ENCODE measurements at regions not wholly inside any gene's neighbourhood (a gene's known extent, or its start where the extent isn't known, plus 50 kb on each side); places are given as distances from the start of the nearest gene placed in this dataset.

GRCh38 chr2:120401275-120402066, 55.5 kb downstream of the INHBB start:
- H3K18ac ChIP-seq (ENCODE audit: low read depth in 1 of 2, low read length in 2 of 2), result no peak overlapping the region
- H3K4me1 ChIP-seq (ENCODE audit: control insufficient read depth, insufficient read depth, low read depth, low read length), result peaks cover 34% of the 10 kb centered on the region
- H3K27me3 ChIP-seq (ENCODE audit: control insufficient read depth in 1 of 2, insufficient read depth in 1 of 2, low read length in 2 of 2), result peaks cover 16 to 81% of the 10 kb centered on the region in 2 experiments
- no peaks in the 10 kb centered on the region for H3K36me3 ChIP-seq (ENCODE audit: control insufficient read depth in 1 of 2, insufficient read depth in 2 of 2, low read depth in 1 of 2, low read length in 2 of 2)
- no peak overlapping the region for H3K14ac ChIP-seq (ENCODE audit: low read length in 2 of 2)
- H3K4me3 ChIP-seq (ENCODE audit: insufficient read depth in 1 of 2, low read depth in 1 of 2, low read length in 2 of 2), result no peak overlapping the region
- WGBS, result 56% methylated on average over 8 of the region's 8 CpGs
- H3K27ac ChIP-seq (ENCODE audit: low read length, poor library complexity, severe bottlenecking), result no peak overlapping the region
- no peak overlapping the region for H3K4ac ChIP-seq (ENCODE audit: low read depth in 1 of 2, low read length in 2 of 2)
- no peaks in the 10 kb centered on the region for H3K79me1 ChIP-seq (replicated peaks; ENCODE audit: low read length, poor library complexity, severe bottlenecking)
- DNase-seq, result no peak
- no peak overlapping the region for H2BK5ac ChIP-seq (ENCODE audit: low read depth, low read length, poor library complexity, severe bottlenecking)
- H4K8ac ChIP-seq (ENCODE audit: low read length), result no peak overlapping the region
- no peak overlapping the region for H2BK15ac ChIP-seq (ENCODE audit: low read depth, poor library complexity, severe bottlenecking)
- H2AK5ac ChIP-seq (ENCODE audit: low read length, severe bottlenecking), result no peak overlapping the region
- no peak overlapping the region for H2BK12ac ChIP-seq (ENCODE audit: low read length in 2 of 2)
- no peak overlapping the region for H3K23ac ChIP-seq (ENCODE audit: low read length in 2 of 2)
- no peak overlapping the region for H2AFZ ChIP-seq (ENCODE audit: low read depth, low read length)
- no peaks in the 10 kb centered on the region for H3K9me3 ChIP-seq (ENCODE audit: control insufficient read depth, low read length)
- H2BK120ac ChIP-seq (ENCODE audit: low read depth, low read length), result no peak overlapping the region
- no peak overlapping the region for H3K9ac ChIP-seq (ENCODE audit: low read length)
- no peak overlapping the region for H3K4me2 ChIP-seq (ENCODE audit: low read length, poor library complexity, severe bottlenecking)
- H4K91ac ChIP-seq (ENCODE audit: low read length), result no peak overlapping the region

GRCh38 chr2:120402067-120402433, 56.1 kb downstream of the INHBB start:
- no peak for DNase-seq
- Histone ChIP-seq H2BK120ac (ENCODE audit: low read depth, low read length) (no peak overlapping the region), H3K23ac (ENCODE audit: low read length in 2 of 2) (no peak overlapping the region), H2AK5ac (ENCODE audit: low read length, severe bottlenecking) (no peak overlapping the region), H3K27me3 (ENCODE audit: control insufficient read depth in 1 of 2, insufficient read depth in 1 of 2, low read length in 2 of 2) (peaks cover 16 to 75% of the 10 kb centered on the region in 2 experiments), H3K4me1 (ENCODE audit: control insufficient read depth, insufficient read depth, low read depth, low read length) (peaks cover 31% of the 10 kb centered on the region), H2AFZ (ENCODE audit: low read depth, low read length) (no peak overlapping the region), H4K8ac (ENCODE audit: low read length) (no peak overlapping the region), H3K27ac (ENCODE audit: low read length, poor library complexity, severe bottlenecking) (no peak overlapping the region), H3K9ac (ENCODE audit: low read length) (no peak overlapping the region), H3K4me2 (ENCODE audit: low read length, poor library complexity, severe bottlenecking) (no peak overlapping the region), H3K36me3 (ENCODE audit: control insufficient read depth in 1 of 2, insufficient read depth in 2 of 2, low read depth in 1 of 2, low read length in 2 of 2) (no peaks in the 10 kb centered on the region), H3K4ac (ENCODE audit: low read depth in 1 of 2, low read length in 2 of 2) (no peak overlapping the region), H2BK15ac (ENCODE audit: low read depth, poor library complexity, severe bottlenecking) (no peak overlapping the region), H2BK12ac (ENCODE audit: low read length in 2 of 2) (no peak overlapping the region), H3K14ac (ENCODE audit: low read length in 2 of 2) (no peak overlapping the region), H4K91ac (ENCODE audit: low read length) (no peak overlapping the region), H2BK5ac (ENCODE audit: low read depth, low read length, poor library complexity, severe bottlenecking) (no peak overlapping the region), H3K9me3 (ENCODE audit: control insufficient read depth, low read length) (no peaks in the 10 kb centered on the region), H3K4me3 (ENCODE audit: insufficient read depth in 1 of 2, low read depth in 1 of 2, low read length in 2 of 2) (no peak overlapping the region), H3K18ac (ENCODE audit: low read depth in 1 of 2, low read length in 2 of 2) (no peak overlapping the region), H3K79me1 (replicated peaks; ENCODE audit: low read length, poor library complexity, severe bottlenecking) (no peaks in the 10 kb centered on the region)
- WGBS, result 75% methylated on average over 5 of the region's 5 CpGs

- Histone ChIP-seq H2BK12ac (ENCODE audit: low read length in 2 of 2) (no peak overlapping the region), H4K8ac (ENCODE audit: low read length) (no peak overlapping the region), H3K4me2 (ENCODE audit: low read length, poor library complexity, severe bottlenecking) (no peak overlapping the region)
These were observed 56.6 kb downstream of the INHBB start for GRCh38 chr2:120402508-120402907.

GRCh38 chr2:120403261-120403660, 57.3 kb downstream of the INHBB start:
- Histone ChIP-seq H3K9ac (ENCODE audit: low read length) (no peak overlapping the region), H3K14ac (ENCODE audit: low read length in 2 of 2) (peak overlapping the region in 1 of 2 experiments; percentile 19), H4K91ac (ENCODE audit: low read length) (no peak overlapping the region), H3K27ac (ENCODE audit: low read length, poor library complexity, severe bottlenecking) (no peak overlapping the region), H4K8ac (ENCODE audit: low read length) (no peak overlapping the region), H3K18ac (ENCODE audit: low read depth in 1 of 2, low read length in 2 of 2) (no peak overlapping the region), H3K36me3 (ENCODE audit: control insufficient read depth in 1 of 2, insufficient read depth in 2 of 2, low read depth in 1 of 2, low read length in 2 of 2) (no peaks in the 10 kb centered on the region), H2AK5ac (ENCODE audit: low read length, severe bottlenecking) (no peak overlapping the region), H2AFZ (ENCODE audit: low read depth, low read length) (no peak overlapping the region), H3K4me2 (ENCODE audit: low read length, poor library complexity, severe bottlenecking) (no peak overlapping the region), H3K4ac (ENCODE audit: low read depth in 1 of 2, low read length in 2 of 2) (no peak overlapping the region), H3K4me3 (ENCODE audit: insufficient read depth in 1 of 2, low read depth in 1 of 2, low read length in 2 of 2) (no peak overlapping the region), H2BK5ac (ENCODE audit: low read depth, low read length, poor library complexity, severe bottlenecking) (no peak overlapping the region), H2BK15ac (ENCODE audit: low read depth, poor library complexity, severe bottlenecking) (no peak overlapping the region), H3K4me1 (ENCODE audit: control insufficient read depth, insufficient read depth, low read depth, low read length) (peaks cover 20% of the 10 kb centered on the region), H3K27me3 (ENCODE audit: control insufficient read depth in 1 of 2, insufficient read depth in 1 of 2, low read length in 2 of 2) (peaks cover 12 to 63% of the 10 kb centered on the region in 2 experiments), H2BK12ac (ENCODE audit: low read length in 2 of 2) (no peak overlapping the region), H3K79me1 (replicated peaks; ENCODE audit: low read length, poor library complexity, severe bottlenecking) (no peaks in the 10 kb centered on the region), H2BK120ac (ENCODE audit: low read depth, low read length) (no peak overlapping the region), H3K9me3 (ENCODE audit: control insufficient read depth, low read length) (no peaks in the 10 kb centered on the region), H3K23ac (ENCODE audit: low read length in 2 of 2) (no peak overlapping the region)
- no peak for DNase-seq
- 91% methylated on average over 5 of the region's 5 CpGs for WGBS

More at GRCh38 chr2:120402508-120402907, 56.6 kb downstream of the INHBB start:
- DNase-seq, result no peak
- Histone ChIP-seq H3K79me1 (replicated peaks; ENCODE audit: low read length, poor library complexity, severe bottlenecking) (no peaks in the 10 kb centered on the region), H3K27me3 (ENCODE audit: control insufficient read depth in 1 of 2, insufficient read depth in 1 of 2, low read length in 2 of 2) (peaks cover 12 to 70% of the 10 kb centered on the region in 2 experiments), H2BK5ac (ENCODE audit: low read depth, low read length, poor library complexity, severe bottlenecking) (no peak overlapping the region), H3K4me1 (ENCODE audit: control insufficient read depth, insufficient read depth, low read depth, low read length) (peaks cover 26% of the 10 kb centered on the region), H3K4ac (ENCODE audit: low read depth in 1 of 2, low read length in 2 of 2) (no peak overlapping the region), H2AFZ (ENCODE audit: low read depth, low read length) (no peak overlapping the region), H3K9me3 (ENCODE audit: control insufficient read depth, low read length) (no peaks in the 10 kb centered on the region), H3K23ac (ENCODE audit: low read length in 2 of 2) (no peak overlapping the region), H3K27ac (ENCODE audit: low read length, poor library complexity, severe bottlenecking) (no peak overlapping the region), H4K91ac (ENCODE audit: low read length) (no peak overlapping the region), H2BK15ac (ENCODE audit: low read depth, poor library complexity, severe bottlenecking) (no peak overlapping the region), H3K36me3 (ENCODE audit: control insufficient read depth in 1 of 2, insufficient read depth in 2 of 2, low read depth in 1 of 2, low read length in 2 of 2) (no peaks in the 10 kb centered on the region), H3K14ac (ENCODE audit: low read length in 2 of 2) (no peak overlapping the region), H3K18ac (ENCODE audit: low read depth in 1 of 2, low read length in 2 of 2) (no peak overlapping the region), H3K9ac (ENCODE audit: low read length) (no peak overlapping the region), H2AK5ac (ENCODE audit: low read length, severe bottlenecking) (no peak overlapping the region), H2BK120ac (ENCODE audit: low read depth, low read length) (no peak overlapping the region), H3K4me3 (ENCODE audit: insufficient read depth in 1 of 2, low read depth in 1 of 2, low read length in 2 of 2) (no peak overlapping the region)
- WGBS, result 86% methylated on average over 5 of the region's 6 CpGs

All from mesenchymal stem cell (in vitro differentiated cells and primary cell).